K562 (cell line): ENCODE measurements at regions not wholly inside any gene's neighbourhood (a gene's known extent, or its start where the extent isn't known, plus 50 kb on each side); places are given as distances from the start of the nearest gene placed in this dataset.

ENCODE experiments used
- ARID1B ChIP-seq: fragments of 450-650 bp; IDR thresholded peaks from 2 replicates; pipeline ENCODE4 v1.6.1; 2016; ENCODE audit warnings: antibody characterized with exemption, mild to moderate bottlenecking, inconsistent platforms
- CBX2 ChIP-seq: fragments of 200-600 bp; sonication (generic); IDR thresholded peaks from one replicate; pipeline ENCODE4 v1.6.1; 2012; ENCODE audit warnings: mild to moderate bottlenecking, low read length, inconsistent platforms; ENCODE audit not compliant: insufficient read depth, poor library complexity, severe bottlenecking
- CHCHD3 ChIP-seq: fragments of 250-450 bp; sonication (Bioruptor Pico); IDR thresholded peaks from 2 replicates; pipeline ENCODE4 v2.1.2; 2022; ENCODE audit warnings: mild to moderate bottlenecking
- DDX20 ChIP-seq: fragments of 450-650 bp; IDR thresholded peaks from 2 replicates; pipeline ENCODE4 v1.6.1; 2016; ENCODE audit warnings: missing genetic modification characterization, low read depth, mild to moderate bottlenecking, missing compliant biosample characterization, moderate library complexity
- HDAC3 ChIP-seq: fragments of 450-650 bp; IDR thresholded peaks from 2 replicates; pipeline ENCODE4 v1.6.1; 2018; ENCODE audit warnings: borderline replicate concordance, mild to moderate bottlenecking, moderate library complexity; ENCODE audit not compliant: partially characterized antibody
- KLF1 ChIP-seq: fragments of 450-650 bp; IDR thresholded peaks from 2 replicates; pipeline ENCODE4 v1.6.1; 2016; ENCODE audit warnings: missing genetic modification characterization, missing compliant biosample characterization
- MCM5 ChIP-seq: fragments of 450-650 bp; IDR thresholded peaks from 2 replicates; pipeline ENCODE4 v1.6.1; 2016; ENCODE audit warnings: low read depth
- MED1 ChIP-seq: sonication (generic); formaldehyde crosslinking; IDR thresholded peaks from 2 replicates; pipeline ENCODE4 v1.8.1; 2023; ENCODE audit warnings: missing genetic modification reagents, borderline replicate concordance
- MYNN ChIP-seq, 2 experiments: sonication (generic); formaldehyde crosslinking in 1 of 2; IDR thresholded peaks; 2 replicates each; pipeline versions ENCODE4 v1.5.0 to v1.6.1; 2016 to 2020; ENCODE audit warnings: antibody characterized with exemption in 1 of 2, missing genetic modification reagents in 1 of 2
- RB1 ChIP-seq: fragments of 450-650 bp; IDR thresholded peaks from 2 replicates; pipeline ENCODE4 v1.6.1; 2017; ENCODE audit warnings: low read depth, mild to moderate bottlenecking
- RBM15 ChIP-seq: fragments of 200-400 bp; formaldehyde crosslinking; IDR thresholded peaks from 2 replicates; pipeline ENCODE4 v1.6.1; 2018; ENCODE audit warnings: mild to moderate bottlenecking, low read length, moderate library complexity; ENCODE audit not compliant: insufficient read depth
- SRF ChIP-seq, 2 experiments: fragments of 250-450, 450-650 bp in 1 of 2; sonication (Bioruptor Pico) in 1 of 2; sonication (generic) in 1 of 2; formaldehyde crosslinking; IDR thresholded peaks; 2 replicates each; pipeline versions ENCODE4 v1.5.0 to v1.5.1; 2020 to 2022; ENCODE audit warnings: mild to moderate bottlenecking in 1 of 2, missing genetic modification reagents in 1 of 2
- ZNF134 ChIP-seq: fragments of 250-450 bp; sonication (Bioruptor Pico); conservative IDR thresholded peaks from 2 replicates; pipeline ENCODE4 v1.4.0; 2020
- TF ChIP-seq, protein P1 (sequence below), 2 experiments: IDR thresholded peaks; 2 replicates each; pipeline ENCODE4 v1.6.1; 2012; ENCODE audit warnings: improper control_type of control experiment in 2 of 2, low read depth in 2 of 2, low read length in 2 of 2, borderline replicate concordance in 1 of 2
- TF ChIP-seq, protein P2 (sequence below): fragments of 250-450 bp; sonication (Bioruptor Pico); IDR thresholded peaks from 2 replicates; pipeline ENCODE4 v1.8.0; 2021; ENCODE audit warnings: moderate library complexity, mild to moderate bottlenecking, inconsistent platforms
- TF ChIP-seq, protein P3 (sequence below): fragments of 450-650 bp; conservative IDR thresholded peaks from 2 replicates; pipeline ENCODE4 v1.6.1; 2016; ENCODE audit warnings: missing genetic modification characterization, low read depth, mild to moderate bottlenecking, missing compliant biosample characterization, moderate library complexity
- TF ChIP-seq, protein P4 (sequence below), 2 experiments: fragments of 450-650 bp in 1 of 2; sonication (generic) in 1 of 2; formaldehyde crosslinking in 1 of 2; IDR thresholded peaks in 1 of 2; conservative IDR thresholded peaks in 1 of 2; 2 replicates each; pipeline versions ENCODE4 v1.6.1 to v1.8.1; 2016 to 2023; ENCODE audit warnings: mild to moderate bottlenecking in 2 of 2, moderate library complexity in 2 of 2, inconsistent platforms in 1 of 2, missing genetic modification reagents in 1 of 2
- TF ChIP-seq, protein P5 (sequence below): sonication (generic); formaldehyde crosslinking; IDR thresholded peaks from 2 replicates; pipeline ENCODE4 v1.8.0; 2023; ENCODE audit warnings: mild to moderate bottlenecking, missing genetic modification reagents

DNA sequence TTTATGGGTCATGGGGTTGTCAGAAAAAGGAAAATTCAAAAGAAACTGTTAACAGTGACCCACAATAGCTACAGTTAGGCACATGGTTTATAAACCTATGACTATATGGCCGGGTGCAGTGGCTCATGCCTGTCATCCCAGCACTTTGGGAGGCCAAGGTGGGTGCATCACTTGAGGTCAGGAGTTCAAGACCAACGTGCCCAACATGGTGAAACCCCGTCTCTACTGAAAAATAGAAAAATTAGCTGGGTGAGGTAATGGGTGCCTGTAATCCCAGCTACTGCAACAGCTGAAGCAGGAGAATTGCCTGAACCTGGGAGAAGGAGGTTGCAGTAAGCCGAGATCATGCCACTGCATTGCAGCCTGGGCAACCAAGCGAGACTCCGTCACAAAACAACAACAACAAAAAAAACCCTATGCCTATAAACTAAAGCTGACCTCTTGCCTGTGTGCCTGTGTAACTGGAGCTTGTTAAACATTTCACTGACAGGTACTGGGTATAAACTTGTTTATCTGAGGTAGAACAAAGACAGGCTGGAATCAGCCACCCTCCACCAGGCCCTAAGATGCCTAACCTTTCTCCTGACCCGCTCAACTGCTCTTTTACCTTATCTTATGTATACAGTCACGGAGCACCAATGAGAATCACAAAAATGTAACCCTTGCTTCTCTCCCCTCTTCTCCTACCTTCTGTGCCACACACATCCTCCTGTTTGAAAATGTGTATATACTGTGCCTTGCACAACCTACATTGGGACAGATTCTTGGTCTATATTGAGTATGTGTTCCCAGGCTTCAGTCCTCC, 62.9 kb upstream of the ATF7IP2 start (continued):
- TF ChIP-seq, protein P1, sequence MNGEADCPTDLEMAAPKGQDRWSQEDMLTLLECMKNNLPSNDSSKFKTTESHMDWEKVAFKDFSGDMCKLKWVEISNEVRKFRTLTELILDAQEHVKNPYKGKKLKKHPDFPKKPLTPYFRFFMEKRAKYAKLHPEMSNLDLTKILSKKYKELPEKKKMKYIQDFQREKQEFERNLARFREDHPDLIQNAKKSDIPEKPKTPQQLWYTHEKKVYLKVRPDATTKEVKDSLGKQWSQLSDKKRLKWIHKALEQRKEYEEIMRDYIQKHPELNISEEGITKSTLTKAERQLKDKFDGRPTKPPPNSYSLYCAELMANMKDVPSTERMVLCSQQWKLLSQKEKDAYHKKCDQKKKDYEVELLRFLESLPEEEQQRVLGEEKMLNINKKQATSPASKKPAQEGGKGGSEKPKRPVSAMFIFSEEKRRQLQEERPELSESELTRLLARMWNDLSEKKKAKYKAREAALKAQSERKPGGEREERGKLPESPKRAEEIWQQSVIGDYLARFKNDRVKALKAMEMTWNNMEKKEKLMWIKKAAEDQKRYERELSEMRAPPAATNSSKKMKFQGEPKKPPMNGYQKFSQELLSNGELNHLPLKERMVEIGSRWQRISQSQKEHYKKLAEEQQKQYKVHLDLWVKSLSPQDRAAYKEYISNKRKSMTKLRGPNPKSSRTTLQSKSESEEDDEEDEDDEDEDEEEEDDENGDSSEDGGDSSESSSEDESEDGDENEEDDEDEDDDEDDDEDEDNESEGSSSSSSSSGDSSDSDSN (IDR thresholded peaks at IDR 0.05; ENCODE audit: borderline replicate concordance in 1 of 2, low read depth in 2 of 2, low read length in 2 of 2): no peak
- TF ChIP-seq RB1 (no peak), CHCHD3 (no peak), DDX20 (no peak), RBM15 (no peak), KLF1 (tag) (no peak), CBX2 (no peak), MCM5 (no peak), ARID1B (peak; percentile 80), MYNN (IDR thresholded peaks at IDR 0.05) (no peak), MYNN (CRISPR knock-in tag; IDR thresholded peaks at IDR 0.05) (no peak), MED1 (CRISPR knock-in tag) (no peak), SRF (CRISPR knock-in tag; IDR thresholded peaks at IDR 0.05) (no peak), HDAC3 (no peak), ZNF134 (CRISPR knock-in tag) (no peak)
- TF ChIP-seq, protein P2, sequence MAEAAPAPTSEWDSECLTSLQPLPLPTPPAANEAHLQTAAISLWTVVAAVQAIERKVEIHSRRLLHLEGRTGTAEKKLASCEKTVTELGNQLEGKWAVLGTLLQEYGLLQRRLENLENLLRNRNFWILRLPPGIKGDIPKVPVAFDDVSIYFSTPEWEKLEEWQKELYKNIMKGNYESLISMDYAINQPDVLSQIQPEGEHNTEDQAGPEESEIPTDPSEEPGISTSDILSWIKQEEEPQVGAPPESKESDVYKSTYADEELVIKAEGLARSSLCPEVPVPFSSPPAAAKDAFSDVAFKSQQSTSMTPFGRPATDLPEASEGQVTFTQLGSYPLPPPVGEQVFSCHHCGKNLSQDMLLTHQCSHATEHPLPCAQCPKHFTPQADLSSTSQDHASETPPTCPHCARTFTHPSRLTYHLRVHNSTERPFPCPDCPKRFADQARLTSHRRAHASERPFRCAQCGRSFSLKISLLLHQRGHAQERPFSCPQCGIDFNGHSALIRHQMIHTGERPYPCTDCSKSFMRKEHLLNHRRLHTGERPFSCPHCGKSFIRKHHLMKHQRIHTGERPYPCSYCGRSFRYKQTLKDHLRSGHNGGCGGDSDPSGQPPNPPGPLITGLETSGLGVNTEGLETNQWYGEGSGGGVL (CRISPR knock-in tag): no peak
- TF ChIP-seq, protein P3, sequence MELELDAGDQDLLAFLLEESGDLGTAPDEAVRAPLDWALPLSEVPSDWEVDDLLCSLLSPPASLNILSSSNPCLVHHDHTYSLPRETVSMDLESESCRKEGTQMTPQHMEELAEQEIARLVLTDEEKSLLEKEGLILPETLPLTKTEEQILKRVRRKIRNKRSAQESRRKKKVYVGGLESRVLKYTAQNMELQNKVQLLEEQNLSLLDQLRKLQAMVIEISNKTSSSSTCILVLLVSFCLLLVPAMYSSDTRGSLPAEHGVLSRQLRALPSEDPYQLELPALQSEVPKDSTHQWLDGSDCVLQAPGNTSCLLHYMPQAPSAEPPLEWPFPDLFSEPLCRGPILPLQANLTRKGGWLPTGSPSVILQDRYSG (tag): no peak
- TF ChIP-seq, protein P4, sequence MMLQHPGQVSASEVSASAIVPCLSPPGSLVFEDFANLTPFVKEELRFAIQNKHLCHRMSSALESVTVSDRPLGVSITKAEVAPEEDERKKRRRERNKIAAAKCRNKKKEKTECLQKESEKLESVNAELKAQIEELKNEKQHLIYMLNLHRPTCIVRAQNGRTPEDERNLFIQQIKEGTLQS (IDR thresholded peaks at IDR 0.05): no peak
- TF ChIP-seq, protein P4 (CRISPR knock-in tag; conservative IDR thresholded peaks at IDR 0.05): no peak
- TF ChIP-seq, protein P5, sequence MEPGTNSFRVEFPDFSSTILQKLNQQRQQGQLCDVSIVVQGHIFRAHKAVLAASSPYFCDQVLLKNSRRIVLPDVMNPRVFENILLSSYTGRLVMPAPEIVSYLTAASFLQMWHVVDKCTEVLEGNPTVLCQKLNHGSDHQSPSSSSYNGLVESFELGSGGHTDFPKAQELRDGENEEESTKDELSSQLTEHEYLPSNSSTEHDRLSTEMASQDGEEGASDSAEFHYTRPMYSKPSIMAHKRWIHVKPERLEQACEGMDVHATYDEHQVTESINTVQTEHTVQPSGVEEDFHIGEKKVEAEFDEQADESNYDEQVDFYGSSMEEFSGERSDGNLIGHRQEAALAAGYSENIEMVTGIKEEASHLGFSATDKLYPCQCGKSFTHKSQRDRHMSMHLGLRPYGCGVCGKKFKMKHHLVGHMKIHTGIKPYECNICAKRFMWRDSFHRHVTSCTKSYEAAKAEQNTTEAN (CRISPR knock-in tag): no peak
